Thyroid gland (tissue), 4 donors: ENCODE measurements at regions not wholly inside any gene's neighbourhood (a gene's known extent, or its start where the extent isn't known, plus 50 kb on each side); places are given as distances from the start of the nearest gene placed in this dataset.

Experiments used
- POLR2A ChIP-seq, 2 donors: fragments of 450-650 bp; IDR thresholded peaks; one replicate each; pipeline ENCODE4 v1.6.1; 2017; ENCODE audit warnings: antibody characterized with exemption in 2 of 2, mild to moderate bottlenecking in 2 of 2, moderate library complexity in 1 of 2
- TF ChIP-seq, protein P1 (sequence below), 6 experiments: fragments of 200-600 bp in 3 of 6; fragments of 450-650 bp in 3 of 6; sonication (generic) in 3 of 6; IDR thresholded peaks; one replicate each; pipeline ENCODE4 v1.5.1; 2016 to 2019; ENCODE audit warnings: antibody characterized with exemption in 6 of 6, mild to moderate bottlenecking in 2 of 6, inconsistent platforms in 1 of 6, moderate library complexity in 1 of 6

DNA sequence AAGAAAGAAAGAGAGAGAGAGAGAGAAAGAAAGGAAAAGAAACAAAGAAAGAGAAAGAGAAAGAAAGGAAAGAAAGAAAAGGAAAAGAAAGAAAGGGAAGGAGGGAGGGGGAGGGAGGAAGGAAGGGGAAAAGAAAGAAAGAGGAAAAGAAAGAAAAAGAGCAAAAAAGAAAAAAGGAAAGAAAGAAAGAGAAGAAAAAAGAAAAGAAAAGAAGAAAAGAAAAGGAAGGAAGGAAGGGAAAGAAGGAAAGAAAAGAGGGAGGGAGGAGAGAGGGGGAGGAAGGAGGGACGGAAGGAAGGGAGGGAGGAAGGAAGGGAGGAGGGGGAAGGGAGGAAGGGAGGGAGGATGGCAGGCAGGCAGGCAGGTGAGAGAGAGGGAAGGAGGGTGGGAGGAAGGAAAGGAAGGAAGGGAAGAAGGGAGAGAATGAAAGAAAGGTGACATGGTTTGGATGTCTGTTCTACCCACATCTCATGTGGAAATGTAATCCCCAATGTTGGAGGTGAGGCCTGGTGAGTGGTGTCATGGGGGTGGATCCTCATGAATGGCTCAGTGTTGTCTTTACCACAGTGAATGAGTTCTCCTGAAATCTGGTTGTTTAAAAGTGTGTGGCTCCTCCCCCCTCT is 83.0 kb upstream of the DCLK2 start:
- TF ChIP-seq POLR2A (IDR thresholded peaks at IDR 0.05), result no peak
- TF ChIP-seq, protein P1, sequence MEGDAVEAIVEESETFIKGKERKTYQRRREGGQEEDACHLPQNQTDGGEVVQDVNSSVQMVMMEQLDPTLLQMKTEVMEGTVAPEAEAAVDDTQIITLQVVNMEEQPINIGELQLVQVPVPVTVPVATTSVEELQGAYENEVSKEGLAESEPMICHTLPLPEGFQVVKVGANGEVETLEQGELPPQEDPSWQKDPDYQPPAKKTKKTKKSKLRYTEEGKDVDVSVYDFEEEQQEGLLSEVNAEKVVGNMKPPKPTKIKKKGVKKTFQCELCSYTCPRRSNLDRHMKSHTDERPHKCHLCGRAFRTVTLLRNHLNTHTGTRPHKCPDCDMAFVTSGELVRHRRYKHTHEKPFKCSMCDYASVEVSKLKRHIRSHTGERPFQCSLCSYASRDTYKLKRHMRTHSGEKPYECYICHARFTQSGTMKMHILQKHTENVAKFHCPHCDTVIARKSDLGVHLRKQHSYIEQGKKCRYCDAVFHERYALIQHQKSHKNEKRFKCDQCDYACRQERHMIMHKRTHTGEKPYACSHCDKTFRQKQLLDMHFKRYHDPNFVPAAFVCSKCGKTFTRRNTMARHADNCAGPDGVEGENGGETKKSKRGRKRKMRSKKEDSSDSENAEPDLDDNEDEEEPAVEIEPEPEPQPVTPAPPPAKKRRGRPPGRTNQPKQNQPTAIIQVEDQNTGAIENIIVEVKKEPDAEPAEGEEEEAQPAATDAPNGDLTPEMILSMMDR (IDR thresholded peaks at IDR 0.05), result no peak
